Cardiac muscle cell (in vitro differentiated cells and primary cell): ENCODE measurements at regions not wholly inside any gene's neighbourhood (a gene's known extent, or its start where the extent isn't known, plus 50 kb on each side); places are given as distances from the start of the nearest gene placed in this dataset.
"Not testable (repeated sequence)": the region's sequence is repeated elsewhere in the genome, so short reads cannot be mapped to it uniquely, and the experiment has no call there.

ENCODE experiments used
- DNase-seq, 2 donors: peaks; one replicate each; pipeline versions ENCODE4 v3.0.0 to v3.0.0-alpha.2; 2010 to 2017; ENCODE audit warnings: low read depth in 1 of 2, low spot score in 1 of 2
- H3K27ac ChIP-seq: fragments of 200-600 bp; sonication (generic); 2 replicates; pipeline ENCODE4 v1.5.1; 2016
- H3K27me3 ChIP-seq: fragments of 200-600 bp; sonication (generic); 2 replicates; pipeline ENCODE4 v1.6.0; 2016; ENCODE audit warnings: control low read depth
- H3K36me3 ChIP-seq: fragments of 200-600 bp; sonication (generic); 2 replicates; pipeline ENCODE4 v1.5.1; 2016; ENCODE audit warnings: control low read depth
- H3K4me1 ChIP-seq: fragments of 200-600 bp; sonication (generic); 2 replicates; pipeline ENCODE4 v1.8.1; 2017; ENCODE audit warnings: low read depth, mild to moderate bottlenecking, mixed run types
- H3K4me3 ChIP-seq: fragments of 200-600 bp; sonication (generic); 2 replicates; pipeline ENCODE4 v1.5.1; 2016; ENCODE audit warnings: mild to moderate bottlenecking
- H3K9me3 ChIP-seq: fragments of 200-600 bp; sonication (generic); 2 replicates; pipeline ENCODE4 v1.5.1; 2017; ENCODE audit warnings: low read depth, mild to moderate bottlenecking, control low read depth
- CTCF ChIP-seq: IDR thresholded peaks from 2 replicates; pipeline ENCODE4 v1.5.1; 2012; ENCODE audit warnings: low read depth, mild to moderate bottlenecking, low read length

DNA sequence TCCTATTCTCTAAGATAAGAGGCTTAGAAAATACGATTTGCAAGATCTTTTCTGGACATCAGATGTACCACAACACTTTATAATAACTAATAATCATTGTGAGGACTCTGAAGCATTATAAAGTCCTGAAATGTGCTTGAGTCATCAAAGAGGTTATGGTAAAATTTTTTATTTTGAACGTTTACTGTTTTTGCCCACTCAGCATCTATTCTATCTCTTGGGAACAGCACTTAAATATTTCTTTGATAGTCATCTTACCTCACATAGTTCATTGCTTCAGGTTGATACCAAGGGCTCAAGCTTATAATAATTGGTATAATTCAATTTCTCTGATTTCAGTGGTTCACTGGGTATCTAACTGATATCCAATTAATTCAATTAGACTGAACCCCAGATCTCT lies 700.5 kb downstream of the KHDRBS2 start:
- Histone ChIP-seq H3K27me3 (no peaks in the 10 kb centered on the region), H3K9me3 (no peaks in the 10 kb centered on the region), H3K4me3 (no peak overlapping the region), H3K27ac (no peak overlapping the region), H3K36me3 (no peaks in the 10 kb centered on the region), H3K4me1 (peaks cover 8% of the 10 kb centered on the region)
- no peak for TF ChIP-seq CTCF
- no peak for DNase-seq

DNA sequence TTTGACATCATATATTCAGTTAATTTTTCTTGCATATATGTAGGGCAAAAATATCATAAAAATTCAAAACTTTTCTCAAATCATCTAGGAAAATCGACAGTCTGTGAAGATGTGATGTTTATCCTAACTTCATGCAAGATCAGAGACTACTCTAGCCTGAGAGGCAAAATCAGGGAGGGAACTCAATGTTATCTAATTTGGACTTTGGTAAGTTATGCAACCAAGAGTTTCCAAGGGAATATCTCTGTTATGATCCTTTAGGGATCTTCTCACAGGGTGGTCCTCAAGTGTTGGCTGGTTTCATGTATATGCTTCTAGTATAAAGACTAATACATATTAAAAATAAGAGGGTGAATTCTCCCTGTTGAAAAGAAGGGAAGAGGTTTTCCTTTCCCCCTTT lies 723.9 kb downstream of the KHDRBS2 start:
- Histone ChIP-seq H3K9me3 (no peaks in the 10 kb centered on the region), H3K36me3 (no peaks in the 10 kb centered on the region), H3K27me3 (no peaks in the 10 kb centered on the region), H3K4me3 (no peak overlapping the region), H3K4me1 (no peaks in the 10 kb centered on the region), H3K27ac (no peak overlapping the region)
- TF ChIP-seq CTCF, result no peak
- no peak for DNase-seq

- H3K9me3 ChIP-seq, result no peaks in the 10 kb centered on the region
- no peaks in the 10 kb centered on the region for H3K27me3 ChIP-seq
- no peaks in the 10 kb centered on the region for H3K36me3 ChIP-seq
- H3K27ac ChIP-seq, result no peak overlapping the region
- no peak overlapping the region for H3K4me3 ChIP-seq
- TF ChIP-seq CTCF, result no peak
- DNase-seq, result peak in 1 of 2 donors; percentile 2
- H3K4me1 ChIP-seq, result no peaks in the 10 kb centered on the region
These were observed 727.2 kb downstream of the KHDRBS2 start for GRCh38 chr6:61558796-61559195.

- Histone ChIP-seq H3K4me1 (no peaks in the 10 kb centered on the region), H3K27ac (no peak overlapping the region), H3K9me3 (no peaks in the 10 kb centered on the region), H3K27me3 (no peaks in the 10 kb centered on the region), H3K4me3 (no peak overlapping the region), H3K36me3 (no peaks in the 10 kb centered on the region)
- no peak for TF ChIP-seq CTCF
- no peak for DNase-seq
These were observed 730.0 kb downstream of the KHDRBS2 start for GRCh38 chr6:61555993-61556392.

GRCh38 chr6:61538801-61539200 lies 747.2 kb downstream of the KHDRBS2 start:
- no peak for DNase-seq

DNA sequence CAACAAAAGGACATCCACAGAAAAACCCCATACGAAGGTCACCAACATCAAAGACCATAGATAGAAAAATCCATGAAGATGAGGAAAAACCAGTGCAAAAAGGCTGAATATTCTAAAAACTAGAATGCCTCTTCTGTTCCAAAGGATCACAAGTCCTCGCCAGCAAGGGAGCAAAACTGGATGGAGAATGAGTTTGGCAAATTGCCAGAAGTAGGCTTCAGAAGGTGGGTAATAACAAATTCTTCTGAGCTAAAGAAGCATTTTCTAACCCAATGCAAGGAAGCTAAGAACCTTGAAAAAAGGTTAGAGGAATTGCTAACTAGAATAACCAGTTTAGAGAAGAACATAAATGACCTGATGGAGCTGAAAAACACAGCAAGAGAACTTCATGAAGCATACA lies 753.3 kb downstream of the KHDRBS2 start:
- not testable (repeated sequence) for H3K4me1 ChIP-seq, DNase-seq, H3K27ac ChIP-seq, H3K9me3 ChIP-seq, H3K27me3 ChIP-seq, H3K4me3 ChIP-seq, H3K36me3 ChIP-seq

More at GRCh38 chr6:61538801-61539200, 747.2 kb downstream of the KHDRBS2 start:
- Histone ChIP-seq H3K9me3 (no peaks in the 10 kb centered on the region), H3K4me1 (no peaks in the 10 kb centered on the region), H3K4me3 (no peak overlapping the region), H3K36me3 (no peaks in the 10 kb centered on the region), H3K27me3 (no peaks in the 10 kb centered on the region), H3K27ac (no peak overlapping the region)
- TF ChIP-seq CTCF, result no peak
